Vagina (tissue), 2 donors: ENCODE measurements at regions not wholly inside any gene's neighbourhood (a gene's known extent, or its start where the extent isn't known, plus 50 kb on each side); places are given as distances from the start of the nearest gene placed in this dataset.

Experiments used
- CTCF ChIP-seq, 3 experiments: fragments of 450-650 bp in 2 of 3; fragments of 200-600 bp in 1 of 3; sonication (generic) in 1 of 3; IDR thresholded peaks; one replicate each; pipeline ENCODE4 v1.5.1; 2017 to 2019; ENCODE audit warnings: antibody characterized with exemption in 3 of 3, mild to moderate bottlenecking in 2 of 3, moderate library complexity in 2 of 3
- POLR2A ChIP-seq, 2 donors: fragments of 450-650 bp; IDR thresholded peaks; one replicate each; pipeline ENCODE4 v1.6.1; 2017; ENCODE audit warnings: antibody characterized with exemption in 2 of 2, mild to moderate bottlenecking in 2 of 2, moderate library complexity in 2 of 2
- POLR2AphosphoS5 ChIP-seq, 2 donors: sonication (generic); formaldehyde crosslinking; IDR thresholded peaks; one replicate each; pipeline ENCODE4 v1.9.0; 2017; ENCODE audit warnings: antibody characterized with exemption in 2 of 2, mild to moderate bottlenecking in 2 of 2, low read depth in 1 of 2; ENCODE audit not compliant: insufficient read depth in 1 of 2

DNA sequence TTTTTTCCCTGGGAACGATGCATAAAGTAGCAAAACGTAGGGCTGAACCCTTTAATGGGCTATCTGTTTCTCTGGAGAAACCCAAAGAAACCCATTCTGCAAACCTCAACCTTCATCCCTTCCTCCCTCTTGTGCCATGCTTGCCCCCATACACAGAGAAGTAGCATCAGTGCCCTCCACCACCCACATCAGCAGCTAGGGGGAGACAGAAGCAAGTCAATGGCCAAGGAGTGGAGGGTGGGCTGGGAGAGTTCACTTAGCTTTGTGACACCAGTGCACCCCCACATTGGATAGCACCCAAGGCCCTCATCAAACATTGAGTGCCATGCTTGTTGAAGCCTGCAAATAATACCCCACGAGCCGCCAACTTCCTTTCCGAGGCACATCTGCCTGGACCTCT, 282.4 kb downstream of the ABCC12 start:
- TF ChIP-seq CTCF (IDR thresholded peaks at IDR 0.05) (no peak), POLR2A (IDR thresholded peaks at IDR 0.05) (no peak), POLR2AphosphoS5 (IDR thresholded peaks at IDR 0.05; ENCODE audit: insufficient read depth in 1 of 2, low read depth in 1 of 2) (no peak)
